ENCODE measurements at regions not wholly inside any gene's neighbourhood (a gene's known extent, or its start where the extent isn't known, plus 50 kb on each side); places are given as distances from the start of the nearest gene placed in this dataset.

- Histone ChIP-seq H3K27ac (no peak overlapping the region), H3K9me3 (no peaks in the 10 kb centered on the region), H3K36me3 (ENCODE audit: low read depth, missing control alignments) (no peaks in the 10 kb centered on the region), H3K4me3 (no peak overlapping the region), H3K4me1 (no peaks in the 10 kb centered on the region), H3K27me3 (no peaks in the 10 kb centered on the region)
- 90 to 92% methylated on average over 2 of the region's 2 CpGs for WGBS, 2 donors
- no peak for TF ChIP-seq POLR2A (IDR thresholded peaks at IDR 0.05)
- no peak for TF ChIP-seq CTCF (IDR thresholded peaks at IDR 0.05)
- DNase-seq, result no peak
- intact Hi-C loops (cut with DNase I; ENCODE audit: low total_unique reads), result no loop called here
These were observed 127.8 kb upstream of the UBL3 start for GRCh38 chr13:29978211-29978610.

GRCh38 chr13:29977476-29978120 lies 127.2 kb upstream of the UBL3 start:
- intact Hi-C loops (cut with DNase I; ENCODE audit: low total_unique reads), result no loop called here
- WGBS, 2 donors, result 54 to 59% methylated on average over 6 of the region's 6 CpGs
- no peaks in the 10 kb centered on the region for H3K4me1 ChIP-seq
- no peak for TF ChIP-seq CTCF (IDR thresholded peaks at IDR 0.05)
- TF ChIP-seq POLR2A (IDR thresholded peaks at IDR 0.05), result no peak
- DNase-seq, result no peak
- H3K4me3 ChIP-seq, result no peak overlapping the region
- H3K27ac ChIP-seq, result no peak overlapping the region
- no peaks in the 10 kb centered on the region for H3K27me3 ChIP-seq
- H3K36me3 ChIP-seq (ENCODE audit: low read depth, missing control alignments), result no peaks in the 10 kb centered on the region
- no peaks in the 10 kb centered on the region for H3K9me3 ChIP-seq

- no peak overlapping the region for H3K4me3 ChIP-seq
- DNase-seq, result no peak
- H3K27ac ChIP-seq, result no peak overlapping the region
- intact Hi-C loops (cut with DNase I; ENCODE audit: low total_unique reads), result no loop called here
- no peaks in the 10 kb centered on the region for H3K36me3 ChIP-seq (ENCODE audit: low read depth, missing control alignments)
- no peaks in the 10 kb centered on the region for H3K4me1 ChIP-seq
- no peaks in the 10 kb centered on the region for H3K27me3 ChIP-seq
- WGBS, 2 donors, result 88 to 94% methylated on average over 5 of the region's 5 CpGs
- H3K9me3 ChIP-seq, result no peaks in the 10 kb centered on the region
- TF ChIP-seq CTCF (IDR thresholded peaks at IDR 0.05) (no peak), POLR2A (IDR thresholded peaks at IDR 0.05) (no peak)
These were observed 126.1 kb upstream of the UBL3 start for GRCh38 chr13:29976535-29976934.

GRCh38 chr13:29975283-29975682 lies 124.9 kb upstream of the UBL3 start:
- Histone ChIP-seq H3K4me1 (no peaks in the 10 kb centered on the region), H3K36me3 (ENCODE audit: low read depth, missing control alignments) (no peaks in the 10 kb centered on the region), H3K27me3 (no peaks in the 10 kb centered on the region), H3K9me3 (no peaks in the 10 kb centered on the region), H3K27ac (no peak overlapping the region), H3K4me3 (no peak overlapping the region)
- 89 to 98% methylated on average over 1 of the region's 1 CpG for WGBS, 2 donors
- DNase-seq, result no peak
- TF ChIP-seq POLR2A (IDR thresholded peaks at IDR 0.05) (no peak), CTCF (IDR thresholded peaks at IDR 0.05) (no peak)
- intact Hi-C loops (cut with DNase I; ENCODE audit: low total_unique reads), result no loop called here

- no peak for DNase-seq
- H3K27ac ChIP-seq, result no peak overlapping the region
- no peaks in the 10 kb centered on the region for H3K4me1 ChIP-seq
- H3K9me3 ChIP-seq, result no peaks in the 10 kb centered on the region
- TF ChIP-seq CTCF (IDR thresholded peaks at IDR 0.05) (no peak), POLR2A (IDR thresholded peaks at IDR 0.05) (no peak)
- no peaks in the 10 kb centered on the region for H3K27me3 ChIP-seq
- no peak overlapping the region for H3K4me3 ChIP-seq
- no peaks in the 10 kb centered on the region for H3K36me3 ChIP-seq (ENCODE audit: low read depth, missing control alignments)
- 81 to 88% methylated on average over 5 of the region's 5 CpGs for WGBS, 2 donors
- intact Hi-C loops (cut with DNase I; ENCODE audit: low total_unique reads), result no loop called here
These were observed 118.9 kb upstream of the UBL3 start for GRCh38 chr13:29969286-29969685.
